Activated naive CD4-positive, alpha-beta T cell treated with Interleukin-2 at 50 U/mL for 16 hours (primary cell): ENCODE measurements at regions not wholly inside any gene's neighbourhood (a gene's known extent, or its start where the extent isn't known, plus 50 kb on each side); places are given as distances from the start of the nearest gene placed in this dataset.

ENCODE experiments used
- DNase-seq: peaks from one replicate; pipeline ENCODE4 v3.0.0-alpha.2; 2020

DNA sequence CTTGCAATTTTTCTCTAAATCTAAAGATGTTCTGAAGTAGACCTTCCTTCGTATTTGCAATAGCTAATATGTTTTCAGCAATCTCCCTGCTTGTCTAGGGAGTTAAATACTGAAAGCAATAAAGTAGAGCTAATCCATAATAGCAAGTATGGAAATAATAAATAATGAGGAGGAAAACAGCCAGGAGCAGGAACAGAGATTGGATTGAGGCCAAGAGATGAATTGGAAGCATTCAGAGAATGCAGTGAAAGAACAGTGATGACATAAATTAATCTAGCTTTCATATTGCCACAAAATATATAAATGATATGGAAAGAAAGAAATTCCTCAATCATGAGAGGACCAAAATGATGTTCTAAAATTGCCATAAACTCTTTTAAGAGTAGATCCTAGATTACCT, 679.7 kb downstream of the METTL4 start:
- DNase-seq = no peak

DNA sequence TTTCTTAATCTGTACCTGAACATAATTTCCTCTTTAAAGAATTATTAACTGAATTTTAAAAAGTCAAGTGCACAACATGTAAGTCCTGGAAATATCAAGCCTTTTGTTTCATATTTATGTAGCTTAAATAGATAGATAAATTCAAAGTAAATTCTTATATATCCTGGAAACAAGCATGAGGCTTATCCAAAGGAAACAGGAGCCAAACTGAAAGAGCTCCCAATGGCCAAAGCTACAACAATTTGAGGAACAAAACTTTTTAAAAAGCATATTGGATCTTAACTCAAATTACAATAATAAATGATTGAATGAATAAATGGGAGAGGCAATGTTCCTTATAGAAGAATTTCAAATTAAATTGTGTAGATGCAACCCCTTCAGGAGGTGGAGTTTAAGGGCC, 679.1 kb downstream of the METTL4 start:
- DNase-seq = no peak

DNA sequence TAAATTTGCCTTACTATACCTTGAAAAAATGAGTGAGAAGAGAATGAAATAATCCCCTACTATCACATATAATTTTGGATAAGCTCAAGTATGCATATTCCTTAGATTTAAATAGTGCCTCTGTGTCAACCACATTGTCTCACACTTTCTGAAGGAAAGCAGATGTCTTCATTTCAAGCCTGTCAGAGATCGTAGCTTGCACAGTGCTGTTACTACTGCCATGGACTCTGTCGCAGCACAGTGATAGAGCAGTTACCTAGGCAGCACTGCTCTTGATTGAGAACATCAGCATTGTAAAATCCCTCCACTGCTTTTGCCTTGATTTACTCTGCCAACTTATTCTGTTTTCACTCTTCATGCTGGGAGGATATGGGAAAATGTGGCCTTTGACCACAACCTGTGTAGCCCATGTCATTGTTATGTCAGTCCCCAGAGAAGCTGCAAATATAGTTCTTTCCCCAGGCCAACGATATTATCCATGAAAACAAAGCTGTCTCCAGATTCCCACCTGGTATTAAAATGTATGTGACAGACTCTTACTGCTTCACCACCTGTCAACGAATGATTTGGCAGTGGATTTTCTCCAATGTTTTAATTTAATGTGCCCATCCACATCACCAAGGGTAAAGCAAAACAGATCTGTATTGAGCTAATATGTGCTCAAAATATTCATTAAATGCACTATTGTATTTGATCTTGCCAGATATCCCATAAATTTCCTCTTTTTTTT, 675.7 kb downstream of the METTL4 start:
- no peak for DNase-seq

DNA sequence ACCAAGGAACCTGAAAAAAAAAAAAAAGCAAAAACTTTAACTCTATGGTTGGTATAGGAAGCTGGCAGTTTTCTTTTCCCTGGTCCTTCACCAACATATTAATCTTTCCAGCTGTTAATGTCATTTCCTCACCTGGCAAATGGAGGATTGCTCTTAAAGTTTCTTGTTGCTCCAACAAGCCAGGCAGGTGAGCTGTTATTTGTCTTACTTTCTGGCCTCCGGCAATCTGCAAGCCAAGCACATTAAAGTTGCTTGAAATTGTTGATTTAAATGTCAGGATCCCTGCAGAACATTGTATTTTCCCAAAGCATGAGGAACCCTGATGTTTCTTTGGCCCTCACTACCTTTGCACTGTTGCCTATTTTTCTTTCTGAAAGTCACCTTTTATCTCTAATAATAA, 664.9 kb downstream of the METTL4 start:
- DNase-seq = no peak

DNA sequence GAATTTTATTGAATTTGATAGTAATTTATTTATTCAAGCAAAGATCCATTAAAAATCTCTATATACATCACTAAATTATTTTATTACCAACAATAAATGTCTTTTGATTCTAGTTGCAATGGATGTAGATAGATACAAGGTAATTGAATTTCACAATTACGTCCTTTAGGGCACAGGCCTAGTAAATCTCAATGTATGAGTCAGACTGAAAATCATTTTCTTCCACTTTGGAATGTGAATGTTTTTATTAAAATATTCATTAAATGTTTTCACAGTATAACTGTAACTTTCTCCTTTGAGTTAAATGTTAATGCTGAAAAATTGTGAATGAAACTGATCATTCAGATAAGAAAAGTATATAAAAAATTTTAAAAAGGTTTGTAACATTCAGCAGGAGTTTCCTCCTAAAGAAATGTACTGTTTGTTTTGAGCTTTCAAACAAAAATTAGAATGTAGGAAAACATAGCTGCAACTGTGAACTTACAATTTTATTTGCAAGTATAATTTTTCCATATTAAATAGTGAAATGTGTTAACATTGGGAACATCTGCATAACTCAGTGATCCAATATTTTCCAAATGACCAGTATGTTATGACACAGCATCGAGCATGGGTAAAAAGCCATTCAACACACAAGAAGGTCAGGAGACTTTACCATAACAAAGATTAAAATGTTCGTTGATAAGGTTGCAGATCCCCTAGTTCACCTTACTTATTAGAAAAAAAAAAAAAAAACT, 663.7 kb downstream of the METTL4 start:
- no peak for DNase-seq

DNA sequence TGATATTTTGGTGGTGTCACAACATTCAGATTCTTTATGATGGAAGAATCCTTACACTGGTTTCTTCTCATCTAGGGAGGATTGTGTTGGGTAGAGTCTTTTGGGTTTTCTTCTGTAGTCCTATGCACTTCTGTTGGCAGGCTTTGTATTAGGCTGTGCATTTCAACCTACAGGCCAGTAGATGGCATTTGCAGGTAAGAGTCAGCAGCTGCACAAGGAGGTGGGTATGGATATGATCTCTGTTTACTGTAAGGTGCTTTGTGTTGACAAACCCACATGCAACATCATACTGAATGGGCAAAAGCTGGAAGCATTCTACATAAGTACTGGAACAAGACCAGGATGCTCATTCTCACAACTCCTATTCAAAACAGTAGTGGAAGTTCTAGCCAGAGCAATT, 656.8 kb downstream of the METTL4 start:
- DNase-seq = no peak

DNA sequence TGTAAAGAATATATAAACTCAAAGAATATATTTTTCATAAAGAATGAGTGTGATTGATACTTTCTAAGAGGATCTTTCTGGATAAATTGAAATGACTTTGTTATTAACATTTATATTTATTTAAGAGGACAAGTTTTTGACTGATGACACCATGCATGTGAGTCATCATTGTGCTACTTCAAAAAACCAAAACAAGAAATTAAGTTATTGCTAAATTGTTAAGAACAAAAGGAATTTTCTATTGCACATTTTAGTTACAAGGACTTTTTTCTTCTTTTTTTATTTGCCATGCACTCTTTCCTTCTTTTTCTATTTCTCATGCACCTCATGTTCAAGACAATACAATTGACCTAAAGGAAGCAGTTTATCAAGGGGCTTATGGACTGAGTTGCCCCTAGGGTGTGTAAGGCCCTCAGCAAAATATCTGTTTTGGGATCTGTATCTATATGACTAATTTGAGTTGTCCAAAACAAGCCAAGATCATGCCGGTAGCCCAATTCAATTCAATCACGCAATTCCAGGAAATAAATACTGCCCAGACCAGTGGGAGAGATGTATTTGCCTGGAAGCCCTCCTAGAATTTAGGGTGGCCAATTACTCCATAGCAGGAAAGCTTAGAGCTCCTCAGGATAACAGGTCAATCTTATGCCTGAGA, 654.3 kb downstream of the METTL4 start:
- DNase-seq = no peak

DNA sequence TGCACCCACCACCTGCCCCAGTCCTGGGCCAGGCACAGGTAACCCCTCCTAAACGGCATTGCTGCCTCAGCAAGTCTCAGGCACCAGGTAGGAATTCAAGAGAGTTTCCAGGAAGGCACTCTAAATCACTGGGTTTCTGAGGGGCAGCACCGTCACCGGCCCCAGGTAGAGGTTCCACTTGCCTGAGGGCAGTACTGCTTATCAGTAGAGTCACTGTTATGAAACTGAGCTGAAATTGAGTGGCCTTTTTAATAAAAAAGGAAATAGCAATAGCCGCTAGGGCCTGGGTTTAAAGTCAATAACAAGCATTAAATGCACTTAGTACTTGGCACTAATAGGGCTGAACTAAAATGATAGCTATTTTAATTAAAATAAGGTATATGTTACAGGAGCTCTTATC, 653.7 kb downstream of the METTL4 start:
- DNase-seq = no peak

DNA sequence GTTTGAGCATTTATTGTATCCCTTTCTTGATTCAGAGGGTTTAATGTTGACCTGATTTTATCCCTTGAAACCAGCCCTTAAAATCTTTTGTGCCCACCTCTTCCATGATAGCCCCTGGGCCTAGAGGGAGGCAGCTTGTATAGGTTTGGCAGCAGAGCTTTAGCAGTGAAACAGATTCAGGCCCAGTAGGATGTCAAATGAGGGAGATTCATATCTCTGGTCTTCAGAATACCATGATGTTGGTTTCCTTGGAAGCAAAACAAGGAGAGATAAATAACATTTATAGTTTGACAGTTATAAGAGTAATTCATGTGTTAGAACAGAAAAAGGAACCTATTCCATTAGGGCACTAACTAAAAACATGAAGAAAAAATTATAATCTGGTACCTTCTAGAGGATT, 649.2 kb downstream of the METTL4 start:
- DNase-seq = no peak

DNA sequence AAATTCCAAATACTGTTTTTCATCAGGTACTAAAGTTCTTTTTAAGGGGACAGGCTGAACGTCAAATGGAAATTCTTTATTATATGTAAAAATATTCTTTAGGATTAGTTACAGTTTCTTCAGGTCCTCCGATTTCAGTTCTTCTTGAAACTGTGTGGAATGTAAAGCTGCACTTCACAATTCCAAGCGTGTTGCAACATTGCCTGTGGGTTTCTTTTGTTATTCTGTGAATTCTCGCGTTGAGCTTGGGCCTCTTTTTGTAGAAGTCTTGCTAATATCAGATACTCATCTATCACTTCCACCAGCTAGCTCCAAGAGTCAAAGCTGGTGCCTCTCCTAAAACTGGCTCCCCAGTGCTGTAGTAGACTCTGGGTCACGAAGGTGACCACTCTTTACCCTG, 642.6 kb downstream of the METTL4 start:
- no peak for DNase-seq

DNA sequence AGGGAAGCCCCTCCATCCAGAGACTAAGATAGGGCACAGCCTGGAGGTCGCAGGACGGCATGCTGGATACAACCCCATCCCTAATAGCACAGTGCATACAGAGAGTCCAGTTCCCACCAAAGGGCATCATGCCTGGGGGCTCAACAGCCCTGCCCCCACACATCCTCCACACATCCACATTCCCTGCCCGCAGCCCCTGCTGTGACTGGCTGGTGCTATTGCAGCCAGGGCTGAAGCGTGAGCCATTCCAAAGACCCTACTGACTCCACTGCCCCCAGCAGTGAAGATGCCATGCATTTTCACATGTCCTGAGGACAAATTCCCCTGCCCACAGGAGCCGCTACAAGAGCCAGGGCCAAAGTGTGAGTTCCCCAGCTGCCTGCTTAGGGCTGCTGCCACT, 641.6 kb downstream of the METTL4 start:
- no peak for DNase-seq

DNA sequence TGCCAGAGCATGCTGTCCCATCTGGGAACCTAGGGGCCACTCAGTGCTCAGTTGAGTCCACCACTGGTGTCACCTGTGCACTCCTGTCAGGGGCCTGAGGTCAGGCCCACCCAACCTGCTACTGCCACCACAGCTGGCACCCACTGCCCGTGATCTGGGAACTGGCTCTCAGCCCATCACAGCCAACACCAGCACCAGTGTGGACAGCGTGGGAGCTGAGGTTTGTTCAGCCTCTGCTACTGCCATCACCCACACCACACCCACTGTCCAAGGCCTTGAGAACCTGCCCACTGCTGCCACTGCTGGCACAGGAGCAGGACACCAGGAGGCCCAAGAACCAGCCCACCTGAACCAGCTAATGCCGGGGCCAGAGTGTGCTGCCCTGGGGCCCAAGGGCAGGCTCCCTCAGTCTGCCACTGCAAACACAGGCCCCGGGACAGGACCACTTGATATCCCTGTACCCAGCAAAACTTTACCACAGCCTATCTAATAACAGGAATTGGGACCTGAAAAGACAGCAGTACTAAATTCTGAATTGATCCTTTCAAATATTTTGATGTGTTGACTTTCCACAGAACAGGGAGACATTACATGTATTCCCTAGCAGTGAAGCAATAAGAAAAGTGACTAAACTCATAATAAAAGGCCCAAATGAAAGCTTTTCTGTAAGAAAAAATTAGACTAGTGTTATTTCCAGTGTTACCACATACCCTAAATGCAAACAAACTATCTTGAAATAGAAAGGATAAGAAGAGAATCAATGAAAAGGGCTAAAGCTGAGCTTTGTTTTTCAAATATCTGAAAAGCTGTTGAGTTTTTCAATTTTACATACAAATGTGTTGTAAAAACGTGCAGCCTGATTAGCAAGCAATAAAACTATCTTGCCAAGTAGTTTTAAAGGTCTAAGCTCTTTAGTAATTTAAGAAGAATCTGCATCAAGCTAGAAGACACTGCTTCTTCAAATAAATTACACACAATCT, 640.7 kb downstream of the METTL4 start:
- DNase-seq = no peak

DNA sequence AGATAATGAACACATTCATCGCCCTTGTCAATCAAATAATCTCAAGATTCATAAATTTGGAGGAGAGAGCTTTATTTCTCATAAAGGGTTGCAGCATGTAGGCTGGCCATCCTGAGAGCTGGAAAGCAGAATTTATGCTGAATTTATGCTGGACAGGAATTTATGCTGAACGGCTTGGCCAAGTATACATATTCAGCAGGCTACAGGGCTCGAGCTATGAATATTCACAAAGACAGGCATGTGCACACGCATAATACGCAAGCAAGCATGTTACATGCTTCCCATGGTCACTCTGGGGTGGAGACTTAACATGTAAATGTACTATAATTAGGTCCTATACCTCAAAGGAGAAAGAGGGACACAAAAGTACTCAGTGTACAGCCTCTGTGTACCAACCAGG, 618.8 kb downstream of the METTL4 start:
- no peak for DNase-seq

DNA sequence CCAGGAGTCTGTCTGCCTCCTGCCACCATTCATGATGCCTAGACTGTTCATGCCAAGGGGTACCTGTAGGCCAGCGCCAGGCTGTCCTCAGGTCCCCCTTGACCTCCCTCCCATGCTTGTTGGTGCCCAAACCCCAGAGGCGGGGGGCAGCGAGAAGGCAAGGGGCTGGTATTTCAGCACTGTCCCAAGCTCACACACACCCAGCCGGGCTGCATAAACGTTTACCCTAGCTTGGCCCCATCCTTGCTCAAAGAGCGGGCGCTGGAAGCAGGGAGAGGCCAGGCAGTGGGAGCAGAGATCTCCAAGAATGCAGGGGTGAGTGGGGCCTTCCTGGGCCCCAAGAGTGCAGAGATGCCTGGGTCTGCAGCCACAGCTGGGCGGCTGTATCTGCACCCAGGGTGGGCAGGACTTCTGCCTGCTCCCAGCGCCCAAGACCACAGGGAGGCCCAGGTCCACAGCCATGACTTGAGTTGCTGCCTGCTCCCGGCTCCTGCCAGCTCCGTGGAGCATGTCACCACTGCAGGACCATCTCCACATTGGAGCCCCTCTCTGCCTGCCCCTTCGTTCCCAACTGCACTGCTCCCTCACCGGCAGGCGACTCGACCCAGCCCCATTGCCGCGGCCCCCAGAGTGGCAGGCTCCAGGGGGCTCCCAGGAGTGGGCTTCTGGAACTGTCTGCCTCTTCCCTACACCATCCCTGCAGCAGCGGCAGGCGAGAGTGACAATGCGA, 616.6 kb downstream of the METTL4 start:
- no peak for DNase-seq

DNA sequence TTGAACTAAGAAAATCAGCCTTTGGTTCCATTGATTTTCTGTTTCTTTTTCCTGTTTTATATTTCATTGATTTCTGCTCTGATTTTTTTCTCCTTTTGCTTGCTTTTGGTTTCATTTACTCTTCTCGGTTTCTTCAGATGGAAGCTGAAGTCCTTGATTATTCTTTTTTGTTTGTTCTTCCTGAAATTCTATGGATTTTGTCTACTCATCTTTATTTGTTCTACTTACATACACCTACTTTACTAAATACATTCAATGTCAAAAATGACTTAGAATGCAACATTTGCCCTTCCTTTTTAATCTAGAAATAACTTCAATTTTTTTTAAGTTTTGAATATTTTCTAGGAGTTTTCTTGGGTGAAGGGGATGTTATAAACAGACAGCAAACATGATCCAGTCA, 612.5 kb downstream of the METTL4 start:
- no peak for DNase-seq

DNA sequence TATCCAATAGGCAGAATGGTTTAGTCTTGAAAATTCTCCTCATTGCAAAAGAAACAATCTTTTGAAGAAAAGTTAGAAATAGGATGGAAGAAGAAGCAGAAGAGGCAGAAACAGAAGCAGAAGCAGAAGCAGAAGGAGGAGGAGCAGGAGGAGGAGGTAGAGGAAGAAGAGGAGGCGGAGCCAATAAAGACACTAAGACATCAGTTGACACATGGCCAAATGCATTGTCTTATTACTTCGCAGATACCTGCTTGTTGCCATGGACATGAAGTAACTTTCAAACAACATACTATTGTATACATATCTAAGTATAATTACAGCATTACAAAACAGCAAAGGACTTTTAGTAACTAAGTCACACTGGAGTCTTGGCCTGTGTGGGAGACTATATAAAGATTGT, 606.3 kb downstream of the METTL4 start:
- DNase-seq = no peak

DNA sequence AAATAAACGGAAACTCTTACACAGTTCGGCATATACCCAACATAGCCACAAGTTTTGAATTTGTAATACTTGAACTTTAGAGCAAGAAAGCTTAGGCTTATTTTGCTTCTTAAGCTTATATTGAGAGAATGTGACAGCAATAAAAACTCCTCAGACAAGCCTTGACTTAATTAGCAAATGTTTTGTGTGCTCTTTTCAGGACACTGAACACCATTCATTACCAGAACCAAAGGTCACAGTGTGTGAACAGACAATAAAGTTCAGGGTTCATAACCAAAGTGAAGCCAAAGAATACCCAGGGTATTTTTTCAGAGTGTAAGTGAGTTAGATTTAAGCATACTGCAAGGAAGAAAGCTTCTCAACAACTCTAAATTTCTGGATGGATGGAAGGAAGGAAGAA, 605.8 kb downstream of the METTL4 start:
- DNase-seq = no peak

DNA sequence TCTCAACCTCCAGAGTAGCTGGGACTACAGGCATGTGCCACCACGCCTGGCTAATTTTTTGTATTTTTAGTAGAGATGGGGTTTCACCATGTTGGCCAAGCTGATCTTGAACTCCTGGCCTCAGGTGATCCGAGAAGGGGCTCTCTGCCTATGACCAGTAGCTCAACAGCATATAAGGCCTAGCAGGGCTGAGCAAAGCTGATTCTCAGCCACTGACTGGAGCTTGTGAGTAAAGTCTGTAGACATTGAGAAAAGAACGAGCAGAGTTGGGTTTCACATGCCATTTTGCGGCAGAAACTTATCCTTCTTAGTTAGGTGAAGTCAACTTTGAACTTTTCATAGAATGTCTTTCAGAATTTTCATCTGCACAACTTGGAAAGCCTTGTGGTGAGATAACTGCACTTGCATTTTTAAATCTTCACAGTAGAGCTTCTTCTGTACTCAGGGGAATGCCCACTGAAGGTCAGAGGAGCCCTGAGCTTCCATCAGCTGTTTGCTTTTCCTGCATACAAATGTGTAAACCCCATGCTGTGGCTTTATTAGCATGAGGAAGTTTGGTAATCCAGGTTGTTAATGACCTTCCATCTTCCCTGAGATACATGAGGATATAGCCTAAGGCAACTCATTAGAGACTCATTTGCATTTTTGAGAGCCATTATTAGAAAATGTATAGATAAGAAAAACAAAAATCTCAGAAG, 602.4 kb downstream of the METTL4 start:
- no peak for DNase-seq

DNA sequence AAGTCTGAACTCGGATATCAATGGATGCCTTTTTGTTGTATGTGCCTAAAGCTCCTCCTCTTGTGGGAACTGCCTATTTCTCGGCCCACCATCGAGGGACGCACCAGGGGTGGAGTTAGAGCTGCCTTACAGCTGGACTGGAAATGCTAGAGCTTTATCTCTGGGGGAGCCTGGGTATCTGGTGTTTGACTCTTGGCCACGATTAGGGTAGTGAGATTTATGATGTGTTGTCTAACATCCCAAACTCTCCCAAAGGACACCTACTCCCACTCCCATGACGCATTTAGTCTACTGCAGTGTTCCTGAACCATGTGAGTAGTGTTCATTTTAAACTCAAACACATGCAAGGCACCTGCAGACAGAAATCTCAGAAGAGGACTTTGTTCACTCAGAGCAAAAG, 594.8 kb downstream of the METTL4 start:
- DNase-seq = no peak

DNA sequence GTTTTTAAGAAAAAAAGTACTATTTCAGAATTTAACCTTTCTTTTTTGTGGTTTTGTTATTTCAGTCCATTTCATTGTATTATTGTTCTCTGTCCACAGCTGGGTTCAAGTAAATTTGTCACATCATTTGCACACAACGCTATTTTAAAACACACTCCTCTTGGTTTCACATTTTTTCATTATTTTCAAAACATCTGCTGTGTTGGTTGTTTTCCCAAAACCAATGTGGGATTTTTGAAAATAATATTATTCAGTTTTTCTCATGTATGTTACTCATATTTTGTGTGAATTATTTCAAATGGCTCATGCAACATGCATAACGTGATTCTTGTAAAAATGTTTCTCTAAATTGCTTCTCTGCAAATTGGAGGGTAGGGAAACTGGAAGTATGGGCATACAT, 589.2 kb downstream of the METTL4 start:
- no peak for DNase-seq

DNA sequence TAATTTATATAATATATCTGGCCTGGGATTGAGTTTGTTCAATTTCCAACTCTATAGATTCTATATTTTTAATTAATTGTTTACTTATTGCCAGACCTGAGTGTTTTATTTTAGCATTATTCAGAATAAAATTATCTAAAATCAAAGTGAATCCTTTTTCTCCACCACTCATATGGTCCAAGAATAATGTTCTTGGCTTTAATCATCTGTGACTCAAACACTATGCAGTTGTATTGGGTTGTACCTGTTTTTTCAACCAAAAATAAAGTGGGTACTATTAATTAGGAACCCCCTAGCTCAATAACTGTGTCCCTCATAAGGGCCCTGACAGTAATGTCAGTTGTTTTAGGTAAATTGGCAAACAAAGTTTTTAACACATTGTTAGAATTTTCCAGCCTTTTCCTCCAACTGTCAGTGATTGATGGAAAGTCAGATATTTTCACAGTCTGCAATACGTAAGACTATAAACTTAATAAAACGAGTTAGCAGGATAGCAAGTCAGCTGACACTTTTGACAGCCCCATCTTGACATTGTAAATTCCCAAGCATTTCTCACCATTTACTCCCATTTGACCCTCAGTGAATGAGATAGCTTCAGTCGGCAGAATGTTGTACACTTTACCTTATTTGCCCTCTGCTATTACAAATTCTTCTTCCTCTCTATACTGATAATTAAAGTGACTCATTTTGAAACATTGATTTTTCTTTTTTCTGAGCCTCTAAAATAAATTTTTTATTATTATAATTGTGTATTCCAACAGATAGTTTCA, 587.4 kb downstream of the METTL4 start:
- DNase-seq = no peak
